Small intestine (tissue), 7 donors: ENCODE measurements at regions not wholly inside any gene's neighbourhood (a gene's known extent, or its start where the extent isn't known, plus 50 kb on each side); places are given as distances from the start of the nearest gene placed in this dataset.

ENCODE experiments used
- DNase-seq, 2 donors: peaks; one replicate each; pipeline versions ENCODE4 v3.0.0 to v3.0.0-alpha.2; 2013
- FAIRE-seq: peaks from 2 replicates; lab custom pipeline; 2012; peaks lifted over from hg19 to GRCh38; lab: Jason Lieb, UNC
- H3K27ac ChIP-seq, 3 donors: one replicate each; pipeline ENCODE4 v1.5.1; 2013; ENCODE audit warnings: low read length in 2 of 3, mild to moderate bottlenecking in 2 of 3, control low read depth in 1 of 3, inconsistent platforms in 1 of 3, low read depth in 1 of 3, moderate library complexity in 1 of 3
- H3K27me3 ChIP-seq, 3 donors: one replicate each; pipeline ENCODE4 v1.6.1; 2013; ENCODE audit warnings: low read length in 3 of 3, inconsistent platforms in 1 of 3; ENCODE audit not compliant: control insufficient read depth in 3 of 3, insufficient read depth in 3 of 3
- H3K36me3 ChIP-seq, 3 donors: one replicate each; pipeline ENCODE4 v1.6.1; 2013; ENCODE audit warnings: low read length in 3 of 3, inconsistent platforms in 1 of 3, low read depth in 1 of 3, mild to moderate bottlenecking in 1 of 3, moderate library complexity in 1 of 3; ENCODE audit not compliant: control insufficient read depth in 3 of 3, insufficient read depth in 2 of 3
- H3K4me1 ChIP-seq, 3 donors: one replicate each; pipeline ENCODE4 v1.6.1; 2013; ENCODE audit warnings: low read length in 2 of 3, inconsistent platforms in 1 of 3, low read depth in 1 of 3, mild to moderate bottlenecking in 1 of 3, moderate library complexity in 1 of 3; ENCODE audit not compliant: control insufficient read depth in 3 of 3, insufficient read depth in 2 of 3
- H3K4me3 ChIP-seq, 3 donors: one replicate each; pipeline ENCODE4 v1.5.1; 2013; ENCODE audit warnings: low read length in 3 of 3, control low read depth in 1 of 3, inconsistent platforms in 1 of 3, low read depth in 1 of 3, mild to moderate bottlenecking in 1 of 3, moderate library complexity in 1 of 3
- H3K9me3 ChIP-seq, 2 donors: one replicate each; pipeline ENCODE4 v1.6.1; 2013; ENCODE audit warnings: low read depth in 1 of 2, low read length in 1 of 2; ENCODE audit not compliant: control insufficient read depth in 2 of 2, insufficient read depth in 1 of 2
- WGBS, 3 donors: extraction: QIAGEN DNeasy Blood & Tissue Kit; methylation state at CpG; one replicate each; pipeline ENCODE4 v1.1.7; 2013; 5-methylcytosine and 5-hydroxymethylcytosine counted together
- donor health status: healthy with polysubstance abuse.
- donor health status: control.
- donor health status: control.
- donor health status: Bipolar disorder and iron deficiency.
- donor health status: healthy.

DNA sequence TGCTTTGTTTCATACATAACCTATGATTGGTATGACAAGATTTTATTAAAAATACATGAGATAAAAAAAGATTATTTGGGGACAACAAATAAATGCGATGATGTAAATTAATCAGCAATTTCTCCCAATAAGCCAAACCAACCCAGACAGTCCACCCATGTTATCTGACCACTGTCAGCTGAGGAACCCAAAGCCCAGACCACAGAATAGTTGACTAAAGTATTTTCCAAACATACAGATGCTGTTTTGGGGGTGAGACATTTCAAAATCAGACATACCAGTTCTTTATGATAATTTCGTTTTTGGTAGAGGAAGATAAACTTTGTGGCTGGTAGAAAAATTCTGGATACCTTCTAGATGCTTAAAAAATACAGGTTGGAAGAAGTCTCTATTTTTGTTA is 650.8 kb upstream of the FAM241A start:
- H3K4me1 ChIP-seq = no peaks in the 10 kb centered on the region
- 65 to 71% (median 66%) methylated on average over 2 of the region's 2 CpGs for WGBS, 3 donors
- FAIRE-seq (no peak), DNase-seq (no peak)
- no peak overlapping the region for H3K27ac ChIP-seq
- H3K27me3 ChIP-seq = no peaks in the 10 kb centered on the region
- H3K36me3 ChIP-seq = no peaks in the 10 kb centered on the region
- H3K4me3 ChIP-seq = no peak overlapping the region
- no peaks in the 10 kb centered on the region for H3K9me3 ChIP-seq

GRCh38 chr4:111494971-111495370 is 650.3 kb upstream of the FAM241A start:
- H3K4me1 ChIP-seq = no peaks in the 10 kb centered on the region
- no peaks in the 10 kb centered on the region for H3K27me3 ChIP-seq
- H3K4me3 ChIP-seq = no peak overlapping the region
- DNase-seq (no peak), FAIRE-seq (no peak)
- H3K27ac ChIP-seq = no peak overlapping the region
- 6 to 25% (median 16%) methylated on average over 1 of the region's 1 CpG for WGBS, 3 donors
- no peaks in the 10 kb centered on the region for H3K9me3 ChIP-seq
- no peaks in the 10 kb centered on the region for H3K36me3 ChIP-seq

DNA sequence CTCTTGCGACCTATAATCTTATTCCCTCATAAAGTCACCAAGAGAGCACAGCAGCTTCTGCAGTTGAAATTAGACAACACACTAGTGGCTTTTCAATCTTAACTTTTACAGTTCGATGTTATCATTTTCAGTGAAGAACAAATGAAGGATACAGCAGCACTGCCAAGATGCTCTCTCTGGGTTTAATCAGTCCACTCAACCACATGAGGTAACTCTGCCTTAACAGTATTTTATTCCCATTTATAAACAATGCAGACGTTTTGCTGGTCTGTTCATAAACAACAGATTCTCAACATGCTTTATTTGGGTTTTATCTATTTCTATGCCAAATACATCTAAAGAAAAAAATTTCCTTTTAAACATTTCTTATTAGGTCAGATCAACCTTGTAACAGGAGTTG is 646.0 kb upstream of the FAM241A start:
- 49 to 57% (median 55%) methylated on average over 3 of the region's 3 CpGs for WGBS, 3 donors
- Histone ChIP-seq H3K4me3 (no peak overlapping the region), H3K27me3 (no peaks in the 10 kb centered on the region), H3K4me1 (no peaks in the 10 kb centered on the region), H3K9me3 (no peaks in the 10 kb centered on the region), H3K36me3 (no peaks in the 10 kb centered on the region), H3K27ac (no peak overlapping the region)
- DNase-seq (no peak), FAIRE-seq (no peak)

GRCh38 chr4:111499706-111500105 is 645.5 kb upstream of the FAM241A start:
- Histone ChIP-seq H3K36me3 (no peaks in the 10 kb centered on the region), H3K4me3 (no peak overlapping the region), H3K9me3 (no peaks in the 10 kb centered on the region), H3K4me1 (no peaks in the 10 kb centered on the region), H3K27me3 (no peaks in the 10 kb centered on the region), H3K27ac (no peak overlapping the region)
- WGBS, 3 donors = 57 to 90% (median 72%) methylated on average over 1 of the region's 1 CpG
- FAIRE-seq (no peak), DNase-seq (no peak)

DNA sequence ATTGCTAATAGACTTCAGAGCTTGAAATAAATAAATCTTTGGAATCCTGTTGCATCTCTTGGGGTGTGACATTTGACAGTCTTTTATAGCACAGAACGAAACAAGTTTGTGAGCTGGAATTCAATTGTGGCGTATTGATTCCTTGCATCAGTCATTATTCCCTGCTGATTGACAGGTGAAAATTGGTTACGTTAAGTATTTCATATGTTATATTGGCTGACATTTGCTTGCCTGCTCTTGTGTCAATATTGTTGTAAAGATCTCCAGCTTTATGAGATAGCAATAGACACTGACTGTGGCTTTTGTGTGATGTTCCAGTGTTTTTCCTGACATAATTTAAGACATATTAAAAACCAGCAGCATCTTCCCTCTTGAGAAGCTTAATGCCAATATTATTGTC is 644.4 kb upstream of the FAM241A start:
- Histone ChIP-seq H3K27me3 (no peaks in the 10 kb centered on the region), H3K27ac (no peak overlapping the region), H3K4me3 (no peak overlapping the region), H3K4me1 (no peaks in the 10 kb centered on the region), H3K9me3 (no peaks in the 10 kb centered on the region), H3K36me3 (no peaks in the 10 kb centered on the region)
- 65 to 83% (median 77%) methylated on average over 3 of the region's 3 CpGs for WGBS, 3 donors
- FAIRE-seq = no peak
- DNase-seq = no peak

GRCh38 chr4:111501946-111502345 is 643.3 kb upstream of the FAM241A start:
- FAIRE-seq (no peak), DNase-seq (no peak)
- Histone ChIP-seq H3K27ac (no peak overlapping the region), H3K27me3 (no peaks in the 10 kb centered on the region), H3K36me3 (no peaks in the 10 kb centered on the region), H3K4me1 (no peaks in the 10 kb centered on the region), H3K4me3 (no peak overlapping the region), H3K9me3 (no peaks in the 10 kb centered on the region)
- 63 to 76% (median 71%) methylated on average over 2 of the region's 2 CpGs for WGBS, 3 donors

GRCh38 chr4:111502626-111503025 is 642.6 kb upstream of the FAM241A start:
- DNase-seq (no peak), FAIRE-seq (no peak)
- Histone ChIP-seq H3K4me3 (no peak overlapping the region), H3K27me3 (no peaks in the 10 kb centered on the region), H3K9me3 (no peaks in the 10 kb centered on the region), H3K4me1 (no peaks in the 10 kb centered on the region), H3K36me3 (no peaks in the 10 kb centered on the region), H3K27ac (no peak overlapping the region)
- 80 to 89% (median 83%) methylated on average over 2 of the region's 2 CpGs for WGBS, 3 donors

DNA sequence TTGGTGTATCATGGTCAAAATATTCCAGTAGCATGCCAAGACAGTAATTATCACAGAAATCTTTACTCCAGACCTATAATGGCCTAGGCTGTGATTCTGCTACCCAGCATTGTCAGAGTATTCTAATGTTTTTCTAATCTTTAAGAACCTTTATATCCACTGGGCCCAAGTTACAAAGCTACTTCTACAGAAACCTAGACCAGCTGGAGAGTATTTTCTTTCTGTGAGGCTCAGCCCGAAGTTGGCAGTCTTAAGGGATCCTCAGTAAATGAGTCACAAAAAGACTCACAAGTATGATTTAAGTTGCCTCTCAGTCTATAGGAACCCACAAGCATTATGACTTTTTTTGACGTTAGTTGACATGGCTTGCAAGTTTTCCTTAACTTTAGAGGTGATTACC is 638.5 kb upstream of the FAM241A start:
- Histone ChIP-seq H3K4me1 (no peaks in the 10 kb centered on the region), H3K4me3 (no peak overlapping the region), H3K27ac (no peak overlapping the region), H3K27me3 (no peaks in the 10 kb centered on the region), H3K9me3 (no peaks in the 10 kb centered on the region), H3K36me3 (no peaks in the 10 kb centered on the region)
- DNase-seq (no peak), FAIRE-seq (no peak)
- 71 to 79% (median 74%) methylated on average over 2 of the region's 2 CpGs for WGBS, 3 donors

DNA sequence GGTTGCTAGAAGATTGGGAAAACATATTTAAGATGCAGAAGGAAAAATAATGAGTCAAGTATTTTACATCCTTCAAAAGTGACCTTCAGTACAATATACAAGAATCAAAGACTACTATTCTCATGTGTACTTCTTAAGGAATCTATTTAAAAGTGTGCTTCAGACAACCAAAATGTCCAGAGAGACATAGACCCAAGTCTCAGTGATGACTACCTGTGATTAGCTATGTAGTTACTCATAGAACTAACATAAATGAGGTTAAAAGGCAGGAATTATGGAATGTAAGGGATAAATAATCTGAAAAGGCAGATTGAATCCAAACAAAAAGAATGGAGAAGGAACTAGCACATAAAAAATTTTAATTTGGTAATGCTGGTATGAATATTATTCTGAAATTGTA is 634.7 kb upstream of the FAM241A start:
- no peaks in the 10 kb centered on the region for H3K9me3 ChIP-seq
- H3K27ac ChIP-seq = no peak overlapping the region
- DNase-seq (no peak), FAIRE-seq (no peak)
- no peak overlapping the region for H3K4me3 ChIP-seq
- H3K36me3 ChIP-seq = no peaks in the 10 kb centered on the region
- no peaks in the 10 kb centered on the region for H3K27me3 ChIP-seq
- H3K4me1 ChIP-seq = no peaks in the 10 kb centered on the region
